IPS-NIHi11 (cell line): ENCODE measurements at regions not wholly inside any gene's neighbourhood (a gene's known extent, or its start where the extent isn't known, plus 50 kb on each side); places are given as distances from the start of the nearest gene placed in this dataset.

Experiments
- DNase-seq: peaks from one replicate; pipeline ENCODE4 v3.0.0; 2012; ENCODE audit warnings: mixed read lengths, low spot score

DNA sequence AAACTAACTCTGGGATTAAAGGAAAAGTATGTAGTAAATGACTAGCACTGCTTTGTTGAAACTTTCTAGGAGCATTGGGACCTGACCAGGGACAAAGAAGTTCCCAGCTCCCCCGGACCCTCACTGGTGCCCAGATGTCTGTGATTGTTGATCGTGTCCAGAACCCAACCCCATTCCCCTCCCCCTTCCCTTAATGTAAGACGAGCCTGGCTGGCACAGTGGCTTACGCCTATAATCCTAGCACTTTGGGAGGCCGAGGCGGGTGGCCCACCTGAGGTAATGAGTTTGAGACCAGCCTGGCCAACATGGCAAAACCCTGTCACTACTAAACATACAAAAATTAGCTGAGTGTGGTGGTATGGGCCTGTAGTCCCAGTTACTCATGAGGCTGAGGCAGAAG is 750.3 kb downstream of the CBLN4 start:
- no peak for DNase-seq

DNA sequence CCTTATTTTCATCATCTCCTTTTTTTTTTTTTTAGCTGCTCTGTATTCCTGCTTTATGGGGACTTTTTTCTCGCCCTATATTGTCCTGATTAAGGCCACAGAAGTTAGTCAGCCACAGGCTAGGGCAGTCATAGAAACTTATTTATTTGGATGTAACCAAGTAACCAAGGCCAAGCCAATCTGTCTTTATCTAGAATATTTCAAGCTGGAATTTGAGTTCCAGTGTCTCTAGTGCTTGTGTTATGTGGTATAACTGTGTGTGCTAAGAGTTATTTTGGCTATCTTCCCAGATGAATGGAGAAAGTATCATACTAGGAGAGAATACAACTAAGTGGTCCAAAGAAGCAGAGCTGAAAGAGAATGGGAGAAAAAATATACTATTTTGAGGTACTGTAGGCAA is 751.5 kb downstream of the CBLN4 start:
- DNase-seq: no peak

DNA sequence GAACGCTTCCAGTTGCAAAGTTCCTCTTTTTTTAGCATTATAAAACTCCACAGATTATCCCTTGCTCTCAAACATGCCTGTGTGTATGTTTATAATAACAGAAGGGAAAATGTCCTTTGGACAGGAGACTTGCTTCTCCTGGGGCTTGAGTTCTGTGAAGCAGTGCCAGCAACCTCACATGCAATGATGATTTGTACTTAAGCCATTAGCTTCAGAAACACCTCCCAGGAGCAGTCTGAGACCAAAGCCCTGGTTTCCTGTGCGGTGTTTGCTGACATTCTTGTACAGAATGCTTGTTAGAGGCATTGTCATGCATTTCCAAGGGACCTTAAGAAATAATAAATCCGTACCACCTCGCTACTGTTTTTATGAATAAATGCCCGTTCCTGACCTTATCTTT is 752.8 kb downstream of the CBLN4 start:
- no peak for DNase-seq

DNA sequence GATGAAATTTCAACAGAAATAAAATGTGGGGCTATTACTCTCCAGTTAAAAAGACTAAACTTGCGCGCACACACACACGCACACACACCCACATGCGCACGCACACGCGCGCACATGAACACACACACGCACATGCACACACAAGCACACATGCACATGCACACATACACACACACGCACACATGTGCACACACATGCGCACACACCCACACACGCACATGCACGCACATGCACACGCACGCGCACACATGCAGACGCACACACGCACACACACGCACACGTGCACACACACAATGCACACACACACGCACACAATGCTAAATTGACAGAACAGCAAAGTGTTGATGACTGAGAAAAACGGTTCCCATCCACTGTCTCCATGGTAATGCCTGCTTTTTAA is 754.1 kb downstream of the CBLN4 start:
- no peak for DNase-seq

DNA sequence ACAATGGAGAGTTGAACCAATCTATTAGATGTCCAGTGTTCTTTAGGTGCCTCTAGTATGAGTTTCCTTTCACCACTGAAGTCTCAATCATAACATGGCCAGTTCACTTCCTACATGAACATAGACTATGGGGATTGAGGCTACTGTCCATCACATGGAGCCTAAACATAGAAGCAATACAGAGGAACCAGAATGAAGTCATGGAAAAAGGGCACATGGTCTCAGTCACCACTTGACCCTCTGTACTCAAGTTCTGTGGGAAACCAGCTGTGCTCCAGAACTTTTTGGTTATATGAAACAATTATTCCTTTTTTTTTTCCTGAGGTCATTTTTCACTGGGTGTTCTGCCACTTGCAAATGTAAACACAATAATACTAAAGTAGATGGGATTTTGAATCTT is 762.5 kb downstream of the CBLN4 start:
- no peak for DNase-seq

DNA sequence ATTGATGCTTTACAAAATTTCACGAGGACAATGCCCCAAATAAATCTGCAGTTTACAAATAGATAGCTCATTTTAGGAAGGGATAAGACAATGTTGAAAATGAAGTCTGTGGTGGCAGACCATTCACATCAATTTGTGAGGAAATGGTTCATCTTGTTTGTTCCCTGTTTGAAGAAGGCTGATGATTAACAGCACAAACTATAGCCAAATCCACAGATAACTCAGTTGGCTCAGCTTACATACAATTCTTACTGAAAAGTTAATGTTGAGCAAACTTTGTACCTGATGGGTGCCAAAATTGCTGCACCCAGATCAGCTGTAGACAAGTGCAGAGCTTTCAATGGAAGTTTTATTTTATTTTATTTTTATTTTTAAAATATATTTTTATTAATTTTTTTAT is 763.9 kb downstream of the DOK5 start:
- no peak for DNase-seq

DNA sequence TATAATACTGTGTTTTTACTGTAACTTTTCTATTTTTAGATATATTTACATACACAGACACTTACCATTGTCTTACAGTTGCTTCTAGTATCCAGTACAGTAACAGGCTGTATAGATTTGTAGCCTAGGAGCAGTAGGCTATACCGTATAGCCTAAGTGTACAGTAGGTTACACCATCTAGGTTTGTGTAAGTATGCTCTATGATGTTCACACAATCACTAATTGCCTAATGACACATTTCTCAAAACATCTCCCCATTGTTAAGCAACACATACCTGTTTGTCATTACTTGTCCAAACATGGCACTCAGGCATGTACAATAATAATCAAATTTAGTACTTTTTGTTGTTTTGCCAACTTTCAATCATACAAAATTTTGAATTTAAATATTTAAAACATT is 757.3 kb downstream of the DOK5 start:
- no peak for DNase-seq

DNA sequence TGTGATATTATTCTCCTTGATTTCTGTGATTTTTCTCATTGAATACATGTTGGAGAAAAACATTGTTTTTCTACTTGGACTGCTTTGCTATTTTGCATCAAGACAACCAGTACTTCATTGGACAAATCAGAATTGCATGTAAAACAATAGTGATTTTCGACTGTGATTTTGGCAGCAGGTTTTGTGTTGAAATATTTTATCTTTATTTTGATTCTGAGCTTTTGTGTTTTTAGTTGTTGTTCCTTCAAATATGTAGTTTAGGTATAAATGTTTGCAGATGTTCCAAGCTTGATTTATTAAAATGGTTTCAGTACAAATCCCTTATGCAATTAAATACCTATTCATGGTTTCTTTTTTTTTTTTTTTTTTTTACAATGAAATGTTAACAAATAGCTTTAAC is 754.1 kb downstream of the DOK5 start:
- DNase-seq: no peak

DNA sequence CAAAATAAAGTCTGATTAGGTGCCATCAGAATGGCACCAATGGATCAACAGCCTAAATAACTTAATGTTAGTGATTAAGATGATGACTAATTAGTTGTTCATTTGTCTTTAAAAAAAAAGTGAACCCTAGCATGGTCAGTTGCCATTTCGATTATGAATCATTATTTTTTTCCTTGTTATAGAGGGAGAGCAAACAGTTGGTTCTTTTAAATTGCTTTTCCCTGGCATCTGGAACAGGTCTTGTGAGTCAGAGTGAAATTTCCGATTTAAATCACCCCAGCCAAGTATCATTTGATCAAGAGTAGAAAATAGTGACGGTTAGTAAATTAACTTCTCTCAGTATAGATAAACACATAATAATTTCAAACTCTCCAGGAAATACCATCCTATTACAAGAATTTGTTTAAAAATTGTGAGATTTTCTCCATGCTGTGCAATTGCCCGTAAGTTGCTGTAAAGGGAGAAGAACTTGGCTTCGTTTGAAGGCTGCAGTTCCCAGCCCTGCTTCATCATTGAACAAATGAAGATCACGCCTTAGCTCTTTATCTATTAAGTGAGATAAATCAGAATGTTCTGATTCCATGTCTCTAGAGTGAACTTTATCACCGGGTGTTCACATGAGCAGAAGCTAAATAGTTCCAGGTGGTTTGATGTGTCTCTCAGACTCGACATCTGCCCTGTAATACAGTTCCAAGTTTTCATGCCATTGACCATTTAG is 741.3 kb downstream of the DOK5 start:
- no peak for DNase-seq

DNA sequence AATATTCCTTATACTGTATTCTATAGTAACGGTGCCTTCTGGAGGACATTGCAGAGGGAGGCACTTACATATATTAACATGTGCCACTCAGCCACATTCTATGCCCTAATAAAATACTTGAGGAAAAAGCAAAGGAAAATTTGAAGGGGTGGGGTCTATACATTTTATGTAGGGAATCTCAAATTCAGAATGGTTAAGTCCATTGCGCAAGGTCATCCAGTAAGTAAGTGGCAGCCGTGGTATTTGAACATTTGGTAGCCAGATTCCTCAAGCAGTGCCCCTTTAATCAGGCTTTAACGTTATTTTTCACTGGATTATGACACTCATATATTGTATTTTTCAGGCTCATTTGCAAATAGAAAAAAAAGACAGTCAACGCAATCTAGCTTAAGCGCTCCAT is 738.3 kb downstream of the DOK5 start:
- no peak for DNase-seq

DNA sequence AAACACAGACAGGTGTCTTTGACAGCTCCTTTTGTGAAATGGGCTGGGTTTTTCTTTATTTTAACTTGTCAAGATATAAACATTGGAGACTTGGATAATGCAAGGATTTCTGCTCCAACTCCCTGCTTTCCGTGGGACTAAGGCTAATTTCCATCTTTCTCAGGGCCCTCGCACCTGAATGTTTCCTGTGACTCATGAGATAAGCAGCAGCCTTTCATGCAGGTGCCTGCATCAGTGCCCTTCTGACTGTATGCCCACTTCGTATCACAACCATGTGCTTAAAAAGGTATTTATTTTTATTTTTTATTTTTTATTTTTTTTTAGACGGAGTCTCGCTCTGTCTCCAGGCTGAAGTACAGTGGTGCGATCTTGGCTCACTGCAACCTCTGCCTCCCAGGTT is 736.1 kb downstream of the DOK5 start:
- DNase-seq: no peak

DNA sequence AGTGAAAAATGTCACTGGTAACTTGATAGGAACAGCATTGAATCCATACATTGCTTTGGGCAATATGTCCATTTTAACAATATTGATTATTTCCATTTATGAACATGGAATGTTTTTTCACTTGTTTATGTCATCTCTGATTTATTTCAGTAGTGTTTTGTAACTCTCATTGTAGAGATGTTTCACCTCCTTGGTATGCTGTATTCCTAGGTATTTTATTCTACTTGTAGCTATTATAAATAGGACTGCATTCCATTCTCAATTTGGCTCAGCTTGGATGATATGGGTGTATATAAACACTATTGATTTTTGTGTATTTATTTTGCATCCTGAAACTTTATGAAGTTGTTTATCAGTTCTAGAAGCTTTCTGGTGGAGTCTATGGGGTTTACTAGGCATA is 730.3 kb downstream of the DOK5 start:
- no peak for DNase-seq

DNA sequence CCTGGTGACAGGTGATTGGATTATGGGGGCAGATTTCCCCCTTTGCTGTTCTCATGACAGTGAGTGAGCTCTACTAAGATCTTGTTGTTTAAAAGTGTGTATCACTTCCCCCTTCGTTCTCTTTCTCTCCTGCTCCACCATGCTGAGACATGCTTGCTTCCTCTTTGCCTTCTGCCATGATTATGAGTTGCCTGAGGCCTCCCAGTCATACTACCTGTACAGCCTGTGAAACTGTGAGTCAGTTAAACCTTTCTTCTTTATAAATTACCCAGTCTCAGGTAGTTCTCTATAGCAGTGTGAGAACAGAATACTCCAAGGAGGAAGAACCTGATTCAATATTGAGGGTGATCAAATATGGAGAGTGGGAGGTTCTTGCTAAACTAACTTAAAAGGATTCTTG is 724.9 kb downstream of the DOK5 start:
- DNase-seq: no peak

DNA sequence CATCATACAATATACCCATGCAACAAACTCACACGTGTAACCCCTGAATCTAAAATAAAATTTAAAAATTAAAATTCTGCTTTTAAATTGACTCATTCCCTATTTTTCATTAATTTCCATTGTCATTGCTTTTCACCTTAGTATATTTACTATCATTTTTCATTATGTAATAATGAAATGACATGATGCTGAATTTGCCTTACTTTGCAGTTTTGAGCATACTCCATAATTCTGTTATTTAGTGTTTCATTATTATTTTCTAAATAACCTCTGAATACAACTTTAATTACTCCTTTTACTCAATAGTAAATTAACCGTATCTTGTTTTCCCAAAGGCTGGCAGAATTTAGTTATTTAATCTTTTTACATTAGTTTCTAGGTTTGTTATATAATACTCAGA is 719.6 kb downstream of the DOK5 start:
- DNase-seq: no peak

DNA sequence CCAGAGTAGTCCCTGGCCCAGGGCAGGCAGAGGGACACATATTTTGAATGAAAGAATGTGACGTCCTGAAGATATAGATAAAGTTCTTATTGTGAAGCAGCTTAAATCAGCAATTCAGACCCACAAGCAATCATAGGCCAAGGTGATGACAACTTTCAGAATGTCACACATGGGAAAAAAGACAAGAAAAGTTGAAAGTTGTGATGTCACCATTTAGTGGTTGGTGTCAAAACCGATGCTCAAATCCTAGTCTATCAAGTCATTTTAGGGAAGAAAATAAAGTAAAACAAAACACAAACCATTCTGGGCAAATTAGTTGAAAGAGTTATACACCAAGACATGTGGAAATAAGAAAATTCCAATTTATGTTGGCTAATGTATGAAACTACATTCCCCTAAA is 710.8 kb downstream of the DOK5 start:
- DNase-seq: no peak

DNA sequence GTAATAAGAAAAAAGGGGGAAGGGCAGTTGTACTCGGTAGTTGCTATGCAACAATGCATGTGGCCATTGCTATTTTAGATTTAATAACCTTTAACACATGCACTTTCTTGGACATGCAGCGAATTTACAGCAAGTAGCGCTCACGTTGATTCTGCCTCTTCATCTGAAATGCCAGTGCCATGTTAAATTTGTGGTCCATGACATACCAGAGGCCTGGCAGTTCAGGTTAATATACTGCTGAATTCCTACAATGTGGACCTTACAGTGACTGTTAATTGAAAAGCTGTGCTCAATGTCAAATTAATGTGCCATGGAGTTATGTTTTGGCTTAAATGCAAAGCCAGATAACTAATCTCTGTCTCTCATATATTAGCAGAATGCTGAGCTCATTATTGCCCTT is 699.7 kb downstream of the DOK5 start:
- no peak for DNase-seq

DNA sequence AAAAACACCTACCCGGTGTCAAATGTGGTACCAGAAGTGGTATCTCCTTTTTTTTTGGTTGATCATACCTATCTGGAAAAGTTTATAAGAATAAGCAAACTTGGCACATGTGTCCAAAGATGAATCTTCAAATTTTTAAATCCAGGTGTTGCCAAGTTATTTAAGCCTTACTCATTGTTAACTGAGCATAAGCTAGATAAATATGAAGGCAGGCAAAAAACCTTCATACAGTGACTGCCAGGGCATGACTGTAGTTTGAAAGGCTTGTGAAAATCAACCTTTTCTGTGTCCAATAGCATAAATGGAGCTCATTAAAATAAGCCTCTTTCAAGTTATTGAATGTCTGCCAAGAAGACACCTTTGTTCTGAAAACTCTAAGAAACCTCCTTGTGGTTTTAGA is 699.2 kb downstream of the DOK5 start:
- no peak for DNase-seq

DNA sequence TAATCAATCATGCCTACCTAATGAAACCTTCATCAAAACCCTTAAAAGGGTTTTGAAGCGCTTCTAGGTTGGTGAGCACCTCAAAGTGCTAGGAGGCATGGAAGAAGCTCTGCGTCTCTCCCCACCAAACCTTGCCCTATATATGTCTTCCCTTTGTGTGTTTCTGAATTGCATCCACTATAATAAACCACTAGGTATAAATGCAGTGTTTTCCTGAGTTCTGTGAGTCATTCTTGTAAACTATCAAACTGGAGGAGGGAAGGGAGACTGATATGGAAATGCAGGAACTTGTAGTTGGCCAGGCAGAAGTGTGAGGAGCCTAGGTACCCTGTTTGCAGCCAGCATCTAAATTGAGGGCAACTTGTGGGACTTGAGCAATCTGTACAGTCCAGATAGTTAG is 698.8 kb downstream of the DOK5 start:
- DNase-seq: no peak

DNA sequence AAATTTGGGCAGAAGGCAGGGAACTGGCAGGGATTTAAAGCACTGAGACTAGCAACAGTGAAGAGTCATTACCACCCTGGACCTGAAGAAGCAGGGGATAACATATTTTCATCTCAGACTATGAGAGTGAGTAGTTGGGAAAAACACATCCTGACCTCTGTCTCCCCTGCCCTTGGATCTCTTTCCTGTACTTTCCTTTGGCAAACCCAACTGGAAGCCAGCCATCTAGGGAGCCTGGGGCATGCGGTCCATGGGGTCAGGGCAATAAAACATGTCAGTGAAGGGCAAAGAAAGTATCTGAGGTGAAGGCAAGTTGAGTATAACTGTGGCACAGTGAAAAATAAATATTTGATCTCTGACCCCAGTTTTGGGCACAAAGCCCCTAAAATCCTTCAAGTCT is 698.2 kb downstream of the DOK5 start:
- no peak for DNase-seq

DNA sequence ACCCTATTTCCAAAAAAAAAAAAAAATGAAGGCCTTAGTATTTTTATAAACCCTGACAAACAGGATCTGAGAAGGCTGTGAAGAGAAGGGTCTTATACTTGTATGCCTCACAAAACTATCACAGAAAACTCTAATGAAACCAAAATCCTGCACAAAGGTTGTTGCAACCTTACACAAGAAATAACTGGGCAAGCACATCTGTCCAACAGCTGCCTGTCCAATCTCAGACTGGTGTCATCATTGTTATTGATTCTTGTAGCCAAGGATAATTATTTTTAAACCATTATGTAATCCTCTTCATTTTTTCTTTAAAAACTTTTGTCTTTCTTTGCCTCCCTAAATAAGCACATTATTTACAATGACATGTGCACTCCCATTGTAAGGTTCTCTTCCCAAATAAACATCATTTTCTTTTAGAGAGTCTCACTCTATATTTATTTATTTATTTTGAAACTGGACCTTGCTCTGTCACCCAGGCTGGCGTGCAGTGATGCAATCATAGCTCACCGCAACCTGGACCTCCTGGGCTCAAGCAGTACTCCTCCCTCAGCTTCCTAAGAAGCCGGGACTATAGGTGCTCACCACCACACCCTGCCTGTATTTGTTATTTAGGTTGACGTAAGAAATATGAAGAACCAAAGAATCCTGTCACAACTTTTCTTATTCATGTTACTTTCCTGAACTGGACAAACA is 697.1 kb downstream of the DOK5 start:
- DNase-seq: no peak

DNA sequence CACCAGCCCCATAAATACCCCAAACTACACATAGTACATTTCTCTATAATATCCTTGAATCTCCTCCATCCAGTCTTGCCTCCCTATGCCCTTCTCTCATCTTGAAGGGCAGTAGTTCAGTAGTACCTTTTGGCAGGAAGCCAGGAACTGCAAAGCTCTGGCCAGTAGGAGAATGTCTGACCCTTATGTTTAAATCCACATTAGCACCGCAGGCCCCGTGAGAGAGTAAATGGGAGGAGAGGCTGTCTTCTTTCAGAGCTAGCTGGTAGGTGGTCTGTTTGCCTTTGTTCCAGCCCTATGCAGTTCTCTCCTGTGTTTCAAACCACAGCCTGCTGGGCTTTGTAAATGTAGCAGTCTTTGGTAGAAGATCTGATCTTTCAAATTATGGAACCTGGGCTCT is 690.7 kb downstream of the DOK5 start:
- DNase-seq: peak; percentile 39

DNA sequence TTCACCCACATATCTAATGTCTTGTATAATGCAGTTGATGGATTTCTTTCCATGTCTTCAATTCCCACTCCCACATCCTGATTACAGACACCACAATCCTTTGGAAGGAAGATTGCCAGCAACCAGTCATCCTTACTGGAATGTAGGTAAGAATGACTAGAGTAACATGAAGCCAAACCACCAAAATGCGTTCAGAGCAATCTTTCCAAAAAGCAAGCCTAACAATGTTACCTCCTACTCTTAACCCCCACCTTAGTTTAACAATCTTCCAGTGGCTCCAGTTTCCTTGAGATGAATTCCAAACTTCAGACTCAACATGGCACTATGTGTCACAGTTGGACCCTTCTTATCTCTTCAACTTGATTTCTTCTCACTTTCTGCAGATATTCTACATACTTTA is 685.6 kb downstream of the DOK5 start:
- DNase-seq: no peak

DNA sequence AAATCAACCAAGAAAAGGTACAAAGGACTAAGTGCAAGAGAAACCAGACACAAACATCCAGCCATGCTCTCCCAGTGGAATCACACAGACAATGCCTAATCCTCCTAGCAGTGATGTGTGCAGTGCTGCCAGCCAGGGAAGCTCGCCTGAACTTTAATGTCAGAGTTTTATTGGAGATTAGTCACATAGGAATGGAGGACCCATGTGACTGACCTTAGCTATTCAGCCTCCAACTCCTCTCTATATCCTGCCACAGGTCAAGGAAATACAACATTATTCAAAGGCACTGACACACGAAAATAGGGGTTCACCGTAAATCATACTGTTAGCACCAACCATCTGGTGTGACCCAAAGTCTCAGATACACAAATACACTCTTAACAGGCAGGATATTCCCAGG is 684.6 kb downstream of the DOK5 start:
- DNase-seq: no peak

DNA sequence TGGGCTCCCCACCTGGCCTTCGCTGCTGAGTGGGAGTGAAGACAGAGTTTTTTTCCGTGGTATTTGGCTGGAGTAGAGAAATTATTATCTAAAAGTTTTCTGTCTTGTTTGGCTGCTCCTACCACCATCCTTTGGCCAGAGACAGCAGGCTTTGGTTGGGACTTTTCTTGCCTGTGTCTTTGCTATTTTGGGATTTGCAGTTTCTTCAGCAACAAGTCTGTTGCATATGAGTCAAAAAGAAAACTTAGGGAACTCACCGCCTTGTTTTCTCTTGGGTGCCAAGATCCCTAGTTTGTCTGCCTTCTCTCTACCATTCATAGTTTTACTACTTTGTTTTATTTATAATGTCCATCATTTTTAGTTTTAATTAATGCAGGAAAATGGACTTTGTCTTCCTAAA is 683.8 kb downstream of the DOK5 start:
- DNase-seq: no peak
